GM18858 (cell line): ENCODE measurements at regions not wholly inside any gene's neighbourhood (a gene's known extent, or its start where the extent isn't known, plus 50 kb on each side); places are given as distances from the start of the nearest gene placed in this dataset.
"Not testable (repeated sequence)": the region's sequence is repeated elsewhere in the genome, so short reads cannot be mapped to it uniquely, and the experiment has no call there.

Experiments
- ATAC-seq: cut with Tn5 transposase; IDR thresholded peaks from one replicate; pipeline ENCODE4 v1.9.1; 2021; ENCODE audit not compliant: unreplicated experiment

DNA sequence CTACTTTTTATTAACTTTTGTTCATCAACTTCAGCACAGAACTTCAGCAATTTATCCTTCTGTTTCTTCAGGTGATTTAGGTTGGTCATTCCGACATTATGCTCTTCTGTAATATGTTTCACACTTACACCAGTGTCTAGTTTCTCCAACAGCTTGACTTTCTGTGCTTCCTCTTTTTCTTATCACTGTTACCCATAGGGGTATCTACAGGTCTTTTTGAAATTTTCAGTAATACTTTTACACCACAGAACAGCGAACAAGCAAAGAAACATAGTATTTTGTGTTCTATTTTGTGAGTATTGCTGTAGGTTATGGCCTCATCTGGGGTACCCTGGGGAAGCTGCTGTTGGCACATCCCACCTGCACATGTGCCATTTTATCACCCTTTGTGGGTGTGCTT is 260.7 kb downstream of the NSUN3 start:
- ATAC-seq, result no peak

DNA sequence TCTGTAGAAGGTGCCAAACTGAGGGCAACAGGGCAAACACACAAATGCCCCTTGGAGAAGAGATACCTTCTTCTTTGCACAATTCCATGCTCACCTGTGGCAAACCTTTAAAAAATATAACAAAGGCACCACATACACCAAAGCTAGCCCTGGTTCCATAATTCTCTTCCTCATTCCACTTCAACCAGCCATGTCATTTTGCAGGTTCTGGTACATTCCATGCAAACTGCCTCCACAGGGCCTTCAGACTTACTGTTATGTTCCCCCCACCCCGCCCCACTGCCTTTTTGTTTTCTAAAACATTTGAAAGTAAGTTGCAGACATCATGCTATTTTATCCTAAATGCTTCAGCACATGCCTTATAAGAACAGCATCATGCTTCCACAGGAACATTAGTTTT is 269.0 kb downstream of the NSUN3 start:
- ATAC-seq, result no peak

DNA sequence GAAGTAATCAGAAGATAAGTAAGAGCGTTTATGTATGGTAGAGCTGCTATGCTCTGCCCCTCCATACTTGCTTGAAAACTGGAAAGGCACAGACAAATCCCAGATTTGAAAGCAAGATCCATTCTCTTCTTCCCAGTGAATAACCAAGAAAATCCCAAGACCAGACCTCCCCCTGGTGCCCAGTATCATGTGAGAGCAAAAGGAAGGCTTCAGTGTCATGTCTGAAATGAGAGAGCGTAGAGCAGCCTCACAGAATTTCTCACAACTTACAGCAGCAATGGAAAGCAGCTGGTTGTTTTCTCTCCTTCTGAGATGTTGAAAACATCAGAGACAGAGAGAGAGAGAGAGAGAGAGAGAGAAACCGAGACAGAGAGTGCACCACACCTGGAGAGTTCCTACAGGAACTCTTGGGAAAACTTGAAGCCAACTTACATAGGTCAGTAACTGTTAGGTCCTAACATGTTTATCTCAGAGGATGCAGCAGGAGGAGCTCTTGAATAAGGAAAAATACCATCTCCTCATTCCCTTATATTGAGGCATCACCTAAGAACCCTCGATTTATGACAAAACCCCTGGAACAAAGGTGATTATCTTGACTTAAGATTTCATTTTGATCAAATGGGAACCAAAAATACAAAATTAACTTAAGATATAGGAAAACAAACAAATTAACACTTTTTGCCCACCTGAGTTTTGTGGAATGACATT is 273.3 kb downstream of the NSUN3 start:
- ATAC-seq, result no peak

DNA sequence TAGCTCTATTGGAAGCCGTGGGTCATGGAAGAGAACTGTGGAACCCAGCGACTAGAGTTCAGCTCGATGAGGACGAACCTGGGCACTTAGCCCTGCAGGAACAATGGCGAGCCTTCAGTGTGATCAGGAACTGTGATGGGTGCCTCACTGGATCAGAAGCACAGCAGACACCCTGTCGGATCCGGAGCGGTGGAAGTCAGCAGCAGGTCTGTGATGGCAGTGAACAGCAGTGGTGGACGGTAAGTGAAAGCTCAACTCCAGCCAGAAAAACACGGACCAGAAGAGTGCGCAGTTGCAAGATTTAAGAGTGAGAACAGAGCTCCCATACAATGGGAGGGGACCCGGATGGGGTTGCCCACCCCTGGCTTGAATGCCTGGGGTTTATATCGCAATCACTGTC is 282.2 kb downstream of the NSUN3 start:
- ATAC-seq, result no peak

DNA sequence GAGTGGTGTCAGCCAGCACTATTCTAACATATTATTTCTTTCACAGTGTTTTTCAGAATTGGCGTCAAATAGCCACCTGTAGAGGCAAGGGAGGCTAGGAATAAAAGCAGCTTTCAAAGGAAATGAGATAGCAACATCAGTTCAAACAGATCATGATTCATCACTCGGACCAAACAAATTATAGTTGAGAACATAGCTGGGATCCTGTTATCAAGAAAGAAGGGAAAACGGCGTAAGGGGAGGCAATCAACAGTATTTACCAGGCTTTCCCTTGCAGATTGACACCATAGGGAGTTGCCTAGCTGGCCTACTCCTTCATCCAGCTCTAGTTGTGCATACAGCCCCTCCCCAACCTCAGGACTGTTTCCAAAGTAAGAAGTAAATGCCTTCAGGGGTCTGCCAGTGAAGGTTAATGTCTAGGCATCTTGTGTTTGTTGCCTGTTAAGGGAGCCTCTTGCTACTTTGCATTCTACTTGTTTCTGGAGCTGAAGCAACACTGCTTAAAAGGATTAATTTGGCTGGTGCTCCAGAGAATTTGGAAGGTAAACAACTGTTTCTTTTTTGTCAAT is 286.5 kb downstream of the NSUN3 start:
- no peak for ATAC-seq

DNA sequence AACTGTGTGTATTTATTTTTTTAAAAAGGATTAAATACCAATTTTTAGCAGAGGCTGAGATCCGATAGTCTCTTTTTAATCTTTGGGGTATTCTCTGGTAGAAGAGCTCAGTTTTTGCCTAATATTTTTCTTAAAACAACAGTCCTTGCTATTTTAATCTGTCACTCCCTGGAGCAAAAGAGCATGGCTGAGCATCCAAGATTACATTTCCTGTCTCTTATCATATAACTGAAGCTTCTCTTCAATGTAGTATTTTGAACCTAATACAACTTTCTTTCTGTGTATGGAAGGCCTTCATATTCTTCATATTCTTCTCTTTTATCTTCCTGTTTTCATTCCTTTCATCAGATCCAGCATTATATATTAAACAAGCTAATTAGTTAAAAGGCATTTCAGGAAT is 293.7 kb downstream of the NSUN3 start:
- no peak for ATAC-seq

DNA sequence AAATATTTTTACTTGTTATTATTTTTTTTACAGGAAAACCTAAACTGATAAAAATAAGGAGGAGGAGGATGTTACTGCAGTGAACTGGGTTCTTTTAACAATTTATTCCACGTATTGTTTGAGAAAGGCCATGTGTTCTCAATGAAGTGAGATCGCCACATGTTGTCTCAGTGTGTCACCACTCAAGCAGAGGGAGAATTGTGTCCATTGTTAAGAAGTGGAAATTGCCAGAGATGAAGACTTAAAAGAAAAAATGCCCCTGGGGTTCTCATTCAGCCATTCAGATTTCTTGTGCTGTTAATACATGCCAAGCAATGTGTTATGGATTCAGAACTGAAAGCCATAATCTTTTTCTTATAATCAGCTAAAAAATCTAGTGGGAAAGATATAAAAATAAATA is 297.1 kb downstream of the NSUN3 start:
- no peak for ATAC-seq

DNA sequence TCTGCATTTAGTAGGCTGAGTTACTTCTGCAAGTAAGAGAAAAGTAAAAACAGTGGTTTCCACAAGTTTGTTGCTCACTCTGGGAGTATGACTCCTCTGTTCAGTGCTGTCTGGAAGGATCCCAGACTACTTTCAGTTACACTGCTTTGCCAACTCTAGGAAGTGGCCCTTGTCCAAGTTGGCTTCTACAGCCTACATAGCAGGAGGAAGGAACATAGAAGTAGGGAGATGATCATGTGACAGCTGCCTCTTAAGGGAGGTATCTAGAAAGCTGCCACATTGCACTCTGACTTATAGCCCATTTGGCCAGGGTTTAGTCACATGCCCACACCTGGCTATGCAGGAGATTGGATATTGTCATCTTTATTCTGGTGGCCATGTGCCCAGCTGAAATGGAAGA is 298.1 kb downstream of the NSUN3 start:
- no peak for ATAC-seq

DNA sequence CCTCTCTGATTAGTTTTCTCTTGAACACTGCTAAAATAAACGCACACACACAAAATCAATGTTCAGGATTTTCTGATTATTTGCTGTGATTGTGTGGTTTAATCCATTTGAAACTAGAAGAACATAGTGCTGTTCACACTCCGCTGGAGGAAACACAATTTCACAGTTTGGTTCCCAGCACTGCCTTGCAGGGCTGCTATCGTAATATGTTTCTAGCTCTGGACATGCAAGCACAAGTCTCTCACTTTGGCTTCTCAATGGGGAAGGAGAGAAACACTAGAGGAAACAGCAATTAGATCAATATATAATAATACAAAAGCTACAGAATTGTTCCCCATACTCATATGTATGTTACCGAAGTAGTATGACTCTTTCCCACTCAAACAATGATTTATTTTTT is 299.5 kb downstream of the NSUN3 start:
- ATAC-seq, result no peak

DNA sequence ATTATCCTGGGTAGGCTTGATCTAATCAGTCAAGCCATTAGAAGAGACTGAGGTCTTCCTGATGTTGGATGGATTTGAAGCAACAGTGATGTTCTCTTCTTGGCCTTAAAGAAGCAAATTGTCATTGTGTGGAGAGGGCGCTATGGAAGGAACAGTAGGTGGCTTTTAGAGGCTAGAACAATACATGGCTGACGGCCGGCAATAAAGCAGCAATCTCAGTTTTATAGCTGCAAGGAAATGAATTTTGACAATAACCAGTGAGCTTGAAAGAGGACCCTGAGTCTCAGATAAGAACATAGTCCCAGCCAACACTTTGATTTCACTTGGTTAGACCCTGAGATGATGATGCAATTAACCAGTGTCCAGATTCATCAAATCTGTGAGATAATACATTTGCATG is 302.1 kb downstream of the NSUN3 start:
- ATAC-seq, result no peak

DNA sequence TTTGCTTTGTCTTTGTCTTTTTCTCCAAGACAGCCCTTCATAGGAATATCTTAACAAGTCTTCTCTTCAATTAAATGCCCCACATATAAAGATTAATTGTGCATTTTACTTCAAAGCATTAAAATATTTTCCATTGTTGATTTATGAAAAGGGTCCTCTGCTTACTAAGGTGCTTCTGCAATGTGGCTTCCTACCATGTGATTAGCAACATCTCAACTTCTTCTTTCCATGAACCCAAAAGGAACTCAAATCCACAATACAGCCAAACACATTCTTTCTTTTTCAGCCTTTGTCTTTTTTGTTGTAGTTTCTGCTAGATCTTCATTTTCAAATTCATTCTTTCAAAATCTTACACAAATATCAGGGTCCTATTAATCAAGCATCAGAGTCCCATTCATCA is 309.2 kb downstream of the NSUN3 start:
- no peak for ATAC-seq

DNA sequence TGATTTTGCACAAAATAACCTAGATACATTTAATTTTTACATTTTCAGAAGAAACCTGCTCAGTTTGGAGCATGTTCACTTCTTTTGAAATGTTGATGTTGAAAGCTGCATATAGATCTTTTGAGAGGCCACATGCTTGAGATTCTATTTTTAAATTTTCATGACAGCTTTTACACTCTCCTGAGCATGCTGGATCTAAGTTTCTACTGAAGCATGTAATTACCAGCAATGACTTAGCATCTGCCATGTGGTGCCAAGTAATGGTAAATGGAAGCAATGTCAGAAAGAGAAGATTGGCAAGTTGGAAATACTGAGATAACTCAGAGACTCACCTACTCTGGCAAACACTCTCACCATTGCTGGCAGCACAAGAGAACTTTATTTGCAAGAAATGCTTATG is 310.6 kb downstream of the NSUN3 start:
- no peak for ATAC-seq

DNA sequence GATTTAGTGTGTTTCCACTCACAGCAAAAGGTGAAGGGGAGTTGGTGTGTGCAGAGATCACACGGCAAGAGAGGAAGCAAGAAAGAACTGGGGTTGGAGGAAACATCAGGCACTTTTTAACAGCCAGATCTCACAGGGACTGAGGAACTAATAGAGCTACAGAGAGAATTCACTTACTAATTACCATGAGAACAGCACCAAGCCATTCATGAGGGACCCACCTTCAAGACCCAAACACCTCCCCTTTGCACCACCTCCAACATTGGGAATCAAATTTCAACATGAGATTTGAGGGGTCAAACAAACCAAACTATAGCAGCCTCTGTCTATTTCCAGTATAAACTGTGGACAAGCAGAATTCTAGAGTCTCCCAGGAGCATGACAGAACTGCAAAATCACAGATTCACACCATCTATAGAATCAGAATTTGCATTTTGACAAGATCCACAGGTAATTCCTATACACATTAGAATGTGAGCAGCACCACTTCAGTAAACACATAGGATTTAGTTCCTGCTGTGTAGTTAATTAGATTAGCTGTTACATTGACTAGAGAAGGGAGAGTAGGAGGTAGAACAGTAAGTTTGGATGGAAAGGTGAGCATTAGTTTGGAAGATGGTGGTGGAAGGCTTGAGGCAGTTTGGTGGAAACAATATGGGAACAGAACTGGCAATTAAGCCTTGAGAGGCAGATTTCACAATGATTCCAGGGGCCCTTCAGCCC is 311.7 kb downstream of the NSUN3 start:
- no peak for ATAC-seq

DNA sequence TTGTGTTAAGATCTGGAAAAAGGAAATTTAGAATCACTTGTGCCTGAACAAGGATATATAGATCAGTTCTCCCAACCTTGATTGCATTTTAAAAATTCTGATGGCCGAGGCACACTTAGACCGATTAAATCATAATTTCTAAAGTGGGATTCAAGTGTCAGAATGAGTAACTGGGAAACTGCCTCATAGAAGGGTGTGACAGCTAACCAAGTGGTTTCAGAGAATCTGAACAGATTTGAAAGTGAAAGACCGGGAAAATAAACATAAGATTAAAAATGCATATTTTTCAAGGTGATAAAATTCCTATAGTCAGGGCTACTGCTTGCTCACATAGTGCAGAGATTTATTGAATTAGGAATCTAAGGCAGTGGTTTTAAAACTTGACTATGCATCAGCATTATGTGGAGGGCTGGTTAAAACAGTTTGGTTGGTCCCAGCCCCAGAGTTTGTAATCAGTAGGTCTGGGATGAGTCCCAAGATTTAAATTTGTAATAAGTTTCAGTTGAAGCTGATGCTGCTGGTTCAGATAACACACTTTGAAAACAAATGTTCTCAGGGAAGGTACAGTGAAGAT is 314.3 kb downstream of the NSUN3 start:
- ATAC-seq, result not testable (repeated sequence)

DNA sequence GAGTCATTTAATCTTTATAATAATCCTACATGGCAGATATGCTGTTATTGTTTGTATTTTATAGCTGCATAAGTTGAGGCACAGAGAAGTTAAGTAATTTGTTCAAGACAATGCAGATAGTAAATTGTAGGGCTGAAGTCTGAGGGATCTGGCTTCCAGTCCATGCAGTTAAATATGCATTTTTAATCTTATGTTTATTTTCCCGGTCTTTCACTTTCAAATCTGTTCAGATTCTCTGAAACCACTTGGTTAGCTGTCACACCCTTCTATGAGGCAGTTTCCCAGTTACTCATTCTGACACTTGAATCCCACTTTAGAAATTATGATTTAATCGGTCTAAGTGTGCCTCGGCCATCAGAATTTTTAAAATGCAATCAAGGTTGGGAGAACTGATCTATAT is 315.0 kb downstream of the NSUN3 start:
- not testable (repeated sequence) for ATAC-seq

DNA sequence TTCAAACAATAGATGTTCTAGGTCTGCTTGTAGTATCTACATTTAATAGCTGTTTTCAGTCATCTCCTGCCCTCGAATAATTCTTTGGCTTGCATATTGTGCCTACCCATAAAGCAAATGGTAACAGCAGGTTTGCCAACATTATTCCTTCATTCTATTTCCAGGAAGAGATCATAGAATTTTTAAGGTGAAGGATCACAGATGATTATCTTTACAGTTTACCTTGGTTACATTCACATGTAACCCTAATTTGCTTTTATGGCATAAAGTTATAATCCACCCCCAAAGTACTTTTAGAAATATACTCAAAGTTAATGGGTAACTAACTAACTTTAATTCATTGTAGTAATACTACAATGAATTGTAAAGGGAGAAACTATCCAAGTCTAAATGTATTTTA is 315.5 kb downstream of the NSUN3 start:
- no peak for ATAC-seq

DNA sequence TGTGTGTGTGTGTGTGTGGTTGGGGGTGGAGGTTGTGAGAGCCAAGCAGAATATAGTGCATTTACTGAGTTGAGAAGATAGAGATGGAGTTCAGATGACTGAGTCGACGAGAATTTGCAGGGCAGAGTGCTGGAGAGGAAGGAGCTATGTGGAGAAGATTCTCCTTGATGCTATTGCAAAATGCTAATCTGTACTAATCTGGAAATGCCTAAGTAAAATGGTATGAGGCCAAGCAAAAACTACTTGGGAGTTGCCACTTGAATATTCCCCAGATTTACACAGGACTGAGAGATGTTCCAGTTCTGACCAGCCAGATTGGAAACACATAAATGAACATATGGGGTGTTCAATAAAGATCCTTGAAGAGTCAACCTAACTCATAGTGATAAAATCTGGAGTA is 316.4 kb downstream of the NSUN3 start:
- ATAC-seq, result no peak

DNA sequence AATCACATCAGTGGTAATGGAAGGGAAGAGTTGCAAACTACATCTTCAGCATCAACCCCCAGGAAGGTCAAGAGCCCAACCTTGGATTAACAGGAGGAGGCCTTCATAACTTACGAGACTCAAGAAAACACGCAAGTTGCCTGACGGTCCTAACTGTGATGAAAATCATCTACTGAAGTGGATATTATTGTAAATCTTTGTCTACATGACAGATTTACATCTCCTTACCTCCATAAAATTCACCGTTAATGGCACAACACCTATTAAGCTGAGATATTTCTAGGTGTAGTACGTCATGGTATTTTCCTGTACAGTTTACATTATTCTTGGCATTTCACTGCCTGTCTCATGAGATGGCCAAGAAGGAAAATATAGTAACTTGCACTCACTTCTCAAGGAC is 332.0 kb downstream of the NSUN3 start:
- no peak for ATAC-seq

DNA sequence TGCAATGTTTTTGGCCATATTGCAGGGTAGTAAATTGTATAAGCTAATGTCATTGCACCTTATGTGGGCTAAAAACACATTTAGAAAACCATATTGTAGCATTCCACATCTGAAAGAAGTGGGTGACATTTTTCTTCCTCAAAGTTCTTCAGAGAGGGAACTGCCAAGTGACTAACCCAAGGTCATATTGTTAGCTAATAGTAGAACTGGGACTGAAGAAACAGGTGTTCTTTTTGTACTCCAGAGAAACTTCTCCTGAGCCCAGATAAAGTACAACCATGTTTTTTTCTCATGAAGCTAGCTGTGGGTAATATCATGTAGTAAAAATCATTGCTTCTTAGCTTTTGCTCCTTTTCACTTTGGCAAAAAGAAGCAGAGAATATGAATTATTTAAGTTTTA is 333.0 kb downstream of the NSUN3 start:
- no peak for ATAC-seq

DNA sequence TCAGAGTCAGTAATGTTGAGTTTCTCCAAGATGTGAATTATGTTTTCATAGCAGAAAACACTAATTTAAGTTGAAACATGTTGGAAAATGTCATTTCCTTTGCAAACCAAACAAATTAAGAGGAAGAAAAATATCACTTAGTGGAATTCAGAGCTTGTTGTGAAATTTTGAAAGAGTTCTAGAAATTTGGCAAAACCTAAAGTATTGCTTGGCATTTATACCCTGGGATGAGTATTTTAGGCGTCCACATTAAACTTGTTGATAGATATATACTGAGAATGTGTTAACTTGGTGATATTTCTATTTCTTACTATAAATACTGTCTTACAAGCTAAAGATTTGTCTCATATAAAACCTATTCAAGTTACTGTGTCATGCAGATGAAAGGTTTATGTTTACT is 335.2 kb downstream of the NSUN3 start:
- ATAC-seq, result no peak

DNA sequence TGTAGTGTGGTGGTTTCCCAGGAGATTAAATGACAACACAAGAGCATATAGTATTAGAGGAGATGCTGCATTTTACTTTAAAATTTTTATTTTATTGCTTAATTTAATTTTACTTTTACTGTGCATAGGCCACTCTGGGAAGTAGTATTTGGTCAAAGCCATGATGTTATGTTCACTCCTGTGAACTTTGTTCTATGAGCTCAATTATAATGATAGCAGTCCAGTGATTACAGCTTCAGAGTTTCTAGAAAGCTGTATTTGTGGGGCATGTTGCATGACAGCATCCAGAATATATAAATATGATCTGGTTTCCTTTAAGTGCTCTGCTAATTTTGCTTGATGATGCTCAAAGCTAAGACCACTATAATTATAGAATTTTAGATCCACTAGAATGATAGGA is 338.6 kb downstream of the NSUN3 start:
- ATAC-seq, result no peak

DNA sequence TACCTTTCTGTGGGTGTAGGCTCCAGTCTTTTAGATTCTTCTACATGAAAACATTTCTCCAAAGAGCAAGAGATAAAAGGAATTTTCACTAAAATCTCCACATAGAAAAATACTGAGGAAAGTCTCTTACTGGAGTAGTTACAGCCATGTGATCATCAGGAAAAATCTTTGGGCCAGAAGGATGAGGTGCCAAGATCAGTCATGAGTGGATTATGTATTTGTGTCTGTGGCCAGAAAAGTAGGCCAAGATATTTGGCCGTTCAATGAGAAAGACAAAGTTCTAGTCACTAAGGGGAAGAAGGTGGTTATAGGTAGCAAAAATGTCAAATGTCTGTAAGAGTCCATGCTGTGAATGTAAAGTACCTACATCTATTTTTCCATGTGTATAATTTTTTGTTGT is 339.3 kb downstream of the NSUN3 start:
- ATAC-seq, result no peak
